Left lung (tissue), 4 donors: ENCODE measurements at regions not wholly inside any gene's neighbourhood (a gene's known extent, or its start where the extent isn't known, plus 50 kb on each side); places are given as distances from the start of the nearest gene placed in this dataset.

ENCODE experiments used
- ATAC-seq: fragments of 200-7000 bp; cut with Tn5 transposase; one replicate; pipeline ENCODE4 v1.9.1; 2020; ENCODE audit warnings: moderate library complexity
- DNase-seq, 4 donors: peaks; one replicate each; pipeline ENCODE4 v3.0.0-alpha.2; 2013 to 2020
- H3K27ac ChIP-seq, 2 donors: fragments of 200-600 bp; sonication (generic) in 1 of 2; one replicate each; pipeline versions ENCODE4 v1.5.0 to v1.8.0; 2020 to 2021
- H3K27me3 ChIP-seq, 2 donors: fragments of 200-600 bp; sonication (generic) in 1 of 2; one replicate each; pipeline versions ENCODE4 v1.5.0 to v1.8.0; 2020 to 2021
- H3K36me3 ChIP-seq, 2 donors: fragments of 200-600 bp; sonication (generic) in 1 of 2; one replicate each; pipeline versions ENCODE4 v1.5.0 to v1.8.0; 2020 to 2021
- H3K4me1 ChIP-seq, 2 donors: fragments of 200-600 bp; one replicate each; pipeline ENCODE4 v1.8.0; 2021
- H3K4me3 ChIP-seq, 2 donors: fragments of 200-600 bp; sonication (generic) in 1 of 2; one replicate each; pipeline versions ENCODE4 v1.5.0 to v1.8.0; 2020 to 2021; ENCODE audit warnings: mild to moderate bottlenecking in 1 of 2
- H3K9me3 ChIP-seq, 2 donors: fragments of 200-600 bp; sonication (generic) in 1 of 2; one replicate each; pipeline versions ENCODE4 v1.5.0 to v1.8.0; 2020 to 2021
- intact Hi-C, 2 donors: fragments of 100-400 bp; cut with DNase I; formaldehyde crosslinking; loops; one replicate each; pipeline versions ENCODE4 v1.11.2 to v1.14.2; 2022
- TF ChIP-seq, protein P1 (sequence below), 2 donors: fragments of 200-600 bp; sonication (generic) in 1 of 2; IDR thresholded peaks; one replicate each; pipeline versions ENCODE4 v1.5.0 to v1.8.0; 2021; ENCODE audit warnings: antibody characterized with exemption in 2 of 2
- donor health status: DM: no; HTN: yes; CAD: no.
- donor health status: DM: no; HTN: no; CAD: no.

DNA sequence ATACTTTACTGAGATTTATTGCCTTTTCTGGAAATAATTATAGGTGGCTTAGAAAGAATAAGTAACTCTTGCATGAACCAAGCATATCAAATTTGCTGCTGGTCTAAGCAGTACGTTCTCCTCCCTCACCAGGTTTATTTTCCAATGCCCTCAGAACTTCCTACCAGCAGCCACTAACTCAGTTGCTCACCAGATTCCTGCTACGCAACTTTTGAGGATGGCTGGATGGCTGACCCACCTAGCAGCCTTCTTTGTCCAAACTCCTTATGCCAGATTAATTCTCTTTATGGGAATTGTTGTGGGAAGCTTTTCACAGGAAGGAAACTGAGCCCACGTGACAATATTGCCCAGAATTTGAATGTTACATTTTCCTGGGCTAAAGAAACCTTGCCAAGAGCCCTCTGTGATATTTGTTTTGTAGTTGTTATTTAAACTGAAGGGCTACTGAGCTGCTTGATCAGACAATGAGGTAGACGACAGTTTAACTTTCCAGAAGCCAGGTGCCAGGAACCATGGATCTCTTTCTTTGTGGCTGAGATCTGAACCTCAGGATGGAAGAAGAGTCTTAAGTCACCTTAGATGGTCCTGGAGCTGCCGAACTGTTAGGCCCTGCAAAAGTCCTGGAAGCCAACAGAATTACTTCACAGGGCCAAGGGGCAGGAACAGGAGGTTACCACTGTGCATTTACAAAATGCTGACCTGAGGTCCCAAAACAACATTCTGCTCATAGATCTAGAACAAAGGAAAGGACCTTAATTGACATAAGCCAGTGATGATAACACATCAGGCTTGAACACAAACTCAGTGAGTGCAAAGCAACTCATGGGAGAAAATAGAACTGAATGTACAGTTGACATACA lies 85.5 kb upstream of the ATP1A1 start:
- no peak overlapping the region for H3K4me3 ChIP-seq
- H3K9me3 ChIP-seq = no peaks in the 10 kb centered on the region
- ATAC-seq = no peak
- intact Hi-C loops = no loop called here
- H3K27me3 ChIP-seq = no peaks in the 10 kb centered on the region
- no peak overlapping the region for H3K27ac ChIP-seq
- no peaks in the 10 kb centered on the region for H3K36me3 ChIP-seq
- no peak for DNase-seq
- H3K4me1 ChIP-seq = no peaks in the 10 kb centered on the region
- TF ChIP-seq, protein P1, sequence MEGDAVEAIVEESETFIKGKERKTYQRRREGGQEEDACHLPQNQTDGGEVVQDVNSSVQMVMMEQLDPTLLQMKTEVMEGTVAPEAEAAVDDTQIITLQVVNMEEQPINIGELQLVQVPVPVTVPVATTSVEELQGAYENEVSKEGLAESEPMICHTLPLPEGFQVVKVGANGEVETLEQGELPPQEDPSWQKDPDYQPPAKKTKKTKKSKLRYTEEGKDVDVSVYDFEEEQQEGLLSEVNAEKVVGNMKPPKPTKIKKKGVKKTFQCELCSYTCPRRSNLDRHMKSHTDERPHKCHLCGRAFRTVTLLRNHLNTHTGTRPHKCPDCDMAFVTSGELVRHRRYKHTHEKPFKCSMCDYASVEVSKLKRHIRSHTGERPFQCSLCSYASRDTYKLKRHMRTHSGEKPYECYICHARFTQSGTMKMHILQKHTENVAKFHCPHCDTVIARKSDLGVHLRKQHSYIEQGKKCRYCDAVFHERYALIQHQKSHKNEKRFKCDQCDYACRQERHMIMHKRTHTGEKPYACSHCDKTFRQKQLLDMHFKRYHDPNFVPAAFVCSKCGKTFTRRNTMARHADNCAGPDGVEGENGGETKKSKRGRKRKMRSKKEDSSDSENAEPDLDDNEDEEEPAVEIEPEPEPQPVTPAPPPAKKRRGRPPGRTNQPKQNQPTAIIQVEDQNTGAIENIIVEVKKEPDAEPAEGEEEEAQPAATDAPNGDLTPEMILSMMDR (IDR thresholded peaks at IDR 0.05) = no peak

DNA sequence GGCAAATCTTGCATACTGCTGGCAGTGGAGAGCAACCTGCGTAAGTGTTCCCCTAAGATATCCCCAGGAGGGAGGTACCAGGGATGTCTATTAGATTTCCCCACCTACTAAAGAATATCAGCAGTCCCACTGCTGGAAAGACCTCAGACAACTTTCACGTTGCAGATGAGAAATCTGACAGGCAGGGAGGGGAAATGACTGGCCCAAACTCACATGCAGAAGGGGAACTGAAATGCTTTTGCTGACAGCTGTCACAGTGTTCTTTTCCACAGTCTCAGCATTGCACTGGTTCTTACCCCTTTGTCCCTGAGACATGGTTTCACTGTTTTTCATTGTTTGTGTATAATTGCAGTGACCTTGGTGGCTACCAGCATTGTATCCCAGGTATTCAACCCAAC lies 84.8 kb upstream of the ATP1A1 start:
- H3K36me3 ChIP-seq = no peaks in the 10 kb centered on the region
- ATAC-seq = no peak
- no peak overlapping the region for H3K27ac ChIP-seq
- no peaks in the 10 kb centered on the region for H3K9me3 ChIP-seq
- H3K27me3 ChIP-seq = no peaks in the 10 kb centered on the region
- intact Hi-C loops = no loop called here
- H3K4me3 ChIP-seq = no peak overlapping the region
- no peak for DNase-seq
- TF ChIP-seq, protein P1 (IDR thresholded peaks at IDR 0.05) = no peak
- H3K4me1 ChIP-seq = no peaks in the 10 kb centered on the region

DNA sequence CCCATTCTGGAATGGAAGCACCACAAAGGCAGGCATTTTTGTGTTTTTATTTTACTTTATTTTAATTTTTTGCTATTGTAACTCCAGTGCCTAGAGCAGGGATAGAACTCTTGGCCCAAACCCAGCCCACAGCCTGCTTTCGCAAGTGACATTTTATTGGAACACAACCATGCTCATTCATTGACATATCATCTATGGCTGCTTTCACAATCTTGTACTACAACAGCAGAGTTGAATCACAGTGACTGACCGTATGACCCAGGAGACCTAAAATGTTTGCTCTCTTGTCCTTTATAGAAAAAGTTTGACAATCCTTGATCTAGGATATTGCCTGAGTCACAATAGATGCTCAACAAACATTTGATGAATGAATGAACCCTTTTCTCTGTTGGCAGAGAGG lies 83.9 kb upstream of the ATP1A1 start:
- no peak for ATAC-seq
- DNase-seq = no peak
- H3K4me3 ChIP-seq = no peak overlapping the region
- intact Hi-C loops = no loop called here
- H3K27me3 ChIP-seq = no peaks in the 10 kb centered on the region
- no peaks in the 10 kb centered on the region for H3K9me3 ChIP-seq
- TF ChIP-seq, protein P1 (IDR thresholded peaks at IDR 0.05) = no peak
- H3K27ac ChIP-seq = no peak overlapping the region
- H3K36me3 ChIP-seq = no peaks in the 10 kb centered on the region
- H3K4me1 ChIP-seq = no peaks in the 10 kb centered on the region

DNA sequence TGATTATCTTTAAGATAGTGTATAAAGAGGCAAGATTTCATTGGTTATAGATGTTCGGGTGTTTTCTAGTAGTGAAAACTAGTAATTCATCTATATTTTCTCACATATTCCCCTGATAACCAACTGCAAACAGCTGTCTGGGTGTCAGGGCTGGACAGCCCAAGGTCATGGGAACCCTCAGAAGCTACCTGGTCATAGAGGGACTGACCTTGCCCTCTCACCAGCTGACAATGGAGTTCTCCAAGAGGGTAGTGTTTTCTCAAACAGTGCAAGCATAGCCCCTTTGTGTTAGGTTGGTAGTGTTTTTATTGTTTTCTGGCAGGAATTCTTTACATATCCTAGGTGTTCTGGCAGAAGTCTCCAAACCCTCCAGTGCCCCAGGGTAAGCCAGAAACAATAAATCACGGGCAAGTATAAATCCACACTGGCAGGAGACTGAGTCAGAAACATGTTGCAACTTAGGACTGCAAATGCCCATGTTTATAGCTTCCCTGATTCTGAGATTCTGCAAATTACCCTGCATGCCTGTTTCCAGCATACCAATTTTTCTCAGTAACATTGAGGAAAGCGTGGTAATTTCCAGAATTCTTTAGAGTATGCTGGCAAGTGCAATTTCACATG lies 82.8 kb upstream of the ATP1A1 start:
- intact Hi-C loops = no loop called here
- TF ChIP-seq, protein P1 (IDR thresholded peaks at IDR 0.05) = no peak
- H3K4me1 ChIP-seq = no peaks in the 10 kb centered on the region
- no peaks in the 10 kb centered on the region for H3K27me3 ChIP-seq
- H3K36me3 ChIP-seq = no peaks in the 10 kb centered on the region
- no peak overlapping the region for H3K4me3 ChIP-seq
- H3K9me3 ChIP-seq = no peaks in the 10 kb centered on the region
- ATAC-seq (no peak), DNase-seq (no peak)
- no peak overlapping the region for H3K27ac ChIP-seq

DNA sequence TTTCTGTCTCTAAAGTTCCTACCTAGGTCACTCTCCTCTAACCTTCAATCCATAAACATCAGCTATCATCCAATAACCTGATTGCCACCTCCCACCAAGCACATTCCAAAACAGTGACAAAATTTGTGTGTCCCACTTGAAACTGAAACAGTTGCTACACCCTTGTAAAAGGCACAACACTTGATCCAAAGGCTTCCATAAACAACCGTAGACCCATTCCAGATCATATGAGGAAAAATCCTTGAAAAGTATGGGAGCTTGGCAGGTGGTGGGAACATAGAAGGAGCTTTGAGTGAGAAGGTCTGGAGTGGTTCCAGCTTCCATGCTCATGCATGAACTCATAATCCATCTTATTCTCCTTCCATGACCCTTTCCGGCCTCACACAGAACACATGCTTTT lies 82.0 kb upstream of the ATP1A1 start:
- no peaks in the 10 kb centered on the region for H3K36me3 ChIP-seq
- H3K4me3 ChIP-seq = no peak overlapping the region
- TF ChIP-seq, protein P1 (IDR thresholded peaks at IDR 0.05) = no peak
- H3K4me1 ChIP-seq = no peaks in the 10 kb centered on the region
- intact Hi-C loops = no loop called here
- no peak for DNase-seq
- H3K27ac ChIP-seq = no peak overlapping the region
- H3K27me3 ChIP-seq = no peaks in the 10 kb centered on the region
- no peak for ATAC-seq
- no peaks in the 10 kb centered on the region for H3K9me3 ChIP-seq
